ENCODE measurements at regions not wholly inside any gene's neighbourhood (a gene's known extent, or its start where the extent isn't known, plus 50 kb on each side); places are given as distances from the start of the nearest gene placed in this dataset.

DNA sequence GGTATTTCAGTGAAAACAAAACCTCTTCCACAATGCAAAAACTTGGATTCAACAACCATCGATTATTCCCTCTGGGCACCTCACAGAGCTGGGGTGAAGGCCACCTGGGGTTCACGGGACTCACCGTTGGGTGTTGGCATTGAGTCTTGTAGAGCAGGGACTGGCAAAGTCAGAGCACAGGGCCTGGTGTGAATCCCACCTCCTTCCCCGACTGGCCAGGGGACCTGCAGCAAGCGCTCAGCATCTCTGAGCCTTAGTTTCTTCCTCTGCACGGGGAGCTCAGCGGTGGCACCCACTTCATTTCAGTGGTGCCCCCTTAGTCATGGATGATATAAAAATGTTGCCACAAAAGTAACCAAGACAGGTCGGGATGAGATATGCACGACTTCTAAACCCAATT, 100.4 kb downstream of the METRNL start:
- no peak for TF ChIP-seq TCF12 (IDR thresholded peaks at IDR 0.05; ENCODE audit: low read depth)
- TF ChIP-seq, protein P1, sequence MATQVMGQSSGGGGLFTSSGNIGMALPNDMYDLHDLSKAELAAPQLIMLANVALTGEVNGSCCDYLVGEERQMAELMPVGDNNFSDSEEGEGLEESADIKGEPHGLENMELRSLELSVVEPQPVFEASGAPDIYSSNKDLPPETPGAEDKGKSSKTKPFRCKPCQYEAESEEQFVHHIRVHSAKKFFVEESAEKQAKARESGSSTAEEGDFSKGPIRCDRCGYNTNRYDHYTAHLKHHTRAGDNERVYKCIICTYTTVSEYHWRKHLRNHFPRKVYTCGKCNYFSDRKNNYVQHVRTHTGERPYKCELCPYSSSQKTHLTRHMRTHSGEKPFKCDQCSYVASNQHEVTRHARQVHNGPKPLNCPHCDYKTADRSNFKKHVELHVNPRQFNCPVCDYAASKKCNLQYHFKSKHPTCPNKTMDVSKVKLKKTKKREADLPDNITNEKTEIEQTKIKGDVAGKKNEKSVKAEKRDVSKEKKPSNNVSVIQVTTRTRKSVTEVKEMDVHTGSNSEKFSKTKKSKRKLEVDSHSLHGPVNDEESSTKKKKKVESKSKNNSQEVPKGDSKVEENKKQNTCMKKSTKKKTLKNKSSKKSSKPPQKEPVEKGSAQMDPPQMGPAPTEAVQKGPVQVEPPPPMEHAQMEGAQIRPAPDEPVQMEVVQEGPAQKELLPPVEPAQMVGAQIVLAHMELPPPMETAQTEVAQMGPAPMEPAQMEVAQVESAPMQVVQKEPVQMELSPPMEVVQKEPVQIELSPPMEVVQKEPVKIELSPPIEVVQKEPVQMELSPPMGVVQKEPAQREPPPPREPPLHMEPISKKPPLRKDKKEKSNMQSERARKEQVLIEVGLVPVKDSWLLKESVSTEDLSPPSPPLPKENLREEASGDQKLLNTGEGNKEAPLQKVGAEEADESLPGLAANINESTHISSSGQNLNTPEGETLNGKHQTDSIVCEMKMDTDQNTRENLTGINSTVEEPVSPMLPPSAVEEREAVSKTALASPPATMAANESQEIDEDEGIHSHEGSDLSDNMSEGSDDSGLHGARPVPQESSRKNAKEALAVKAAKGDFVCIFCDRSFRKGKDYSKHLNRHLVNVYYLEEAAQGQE (IDR thresholded peaks at IDR 0.05; ENCODE audit: low read depth): no peak
- TF ChIP-seq ZBTB7A (IDR thresholded peaks at IDR 0.05; ENCODE audit: low read depth): no peak
- TF ChIP-seq CREB1 (IDR thresholded peaks at IDR 0.05; ENCODE audit: low read depth): no peak
- TF ChIP-seq RAD21 (IDR thresholded peaks at IDR 0.05; ENCODE audit: low read depth): no peak
- no peak for TF ChIP-seq EGR1 (IDR thresholded peaks at IDR 0.05)
- TF ChIP-seq TAF1 (IDR thresholded peaks at IDR 0.05; ENCODE audit: low read depth): no peak
- TF ChIP-seq, protein P2, sequence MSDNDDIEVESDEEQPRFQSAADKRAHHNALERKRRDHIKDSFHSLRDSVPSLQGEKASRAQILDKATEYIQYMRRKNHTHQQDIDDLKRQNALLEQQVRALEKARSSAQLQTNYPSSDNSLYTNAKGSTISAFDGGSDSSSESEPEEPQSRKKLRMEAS (IDR thresholded peaks at IDR 0.05): no peak
- TF ChIP-seq, protein P3, sequence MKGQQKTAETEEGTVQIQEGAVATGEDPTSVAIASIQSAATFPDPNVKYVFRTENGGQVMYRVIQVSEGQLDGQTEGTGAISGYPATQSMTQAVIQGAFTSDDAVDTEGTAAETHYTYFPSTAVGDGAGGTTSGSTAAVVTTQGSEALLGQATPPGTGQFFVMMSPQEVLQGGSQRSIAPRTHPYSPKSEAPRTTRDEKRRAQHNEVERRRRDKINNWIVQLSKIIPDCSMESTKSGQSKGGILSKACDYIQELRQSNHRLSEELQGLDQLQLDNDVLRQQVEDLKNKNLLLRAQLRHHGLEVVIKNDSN (IDR thresholded peaks at IDR 0.05): no peak
- TF ChIP-seq EP300 (IDR thresholded peaks at IDR 0.05; ENCODE audit: borderline replicate concordance): no peak

DNA sequence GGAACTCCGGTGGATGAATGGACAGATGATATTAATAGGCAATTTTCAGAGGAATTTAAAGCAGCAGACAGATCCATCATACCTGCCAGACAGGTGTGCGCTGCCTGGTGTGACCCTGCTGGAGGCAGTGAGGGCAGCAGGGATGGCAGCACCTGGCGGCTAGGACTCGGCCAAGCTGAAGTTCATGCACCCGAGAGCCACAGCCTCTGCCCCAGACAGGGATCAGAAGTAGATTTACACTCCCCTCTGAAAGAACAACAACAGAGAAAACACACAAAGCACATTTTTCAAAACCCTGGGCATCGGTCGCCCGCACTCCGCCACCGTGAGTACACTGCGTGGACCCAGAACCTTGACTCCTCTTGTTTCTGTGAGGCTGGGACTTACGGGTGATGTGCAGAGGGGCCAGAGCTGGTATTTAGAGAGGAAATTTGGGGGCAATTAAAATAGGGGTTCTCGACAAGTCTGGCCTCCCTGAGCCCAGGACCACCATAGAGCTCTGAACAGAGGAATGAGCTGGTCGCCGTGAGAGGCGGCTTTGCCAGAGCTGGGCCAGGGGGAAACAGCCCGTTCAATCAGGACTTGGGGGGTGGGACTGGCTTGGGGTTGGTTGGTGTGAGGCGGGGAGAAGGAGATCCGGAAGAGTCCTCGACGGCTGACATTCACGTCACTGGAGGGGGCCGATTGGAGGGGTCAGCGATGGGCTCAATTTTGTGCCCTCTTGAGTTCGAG, 101.0 kb downstream of the METRNL start:
- no peak for TF ChIP-seq TEAD4 (IDR thresholded peaks at IDR 0.05)
- TF ChIP-seq, protein P1 (IDR thresholded peaks at IDR 0.05; ENCODE audit: low read depth): no peak
- TF ChIP-seq, protein P3 (IDR thresholded peaks at IDR 0.05): no peak
- TF ChIP-seq EP300 (IDR thresholded peaks at IDR 0.05; ENCODE audit: borderline replicate concordance): no peak
- no peak for TF ChIP-seq EGR1 (IDR thresholded peaks at IDR 0.05)
- TF ChIP-seq CREB1 (IDR thresholded peaks at IDR 0.05; ENCODE audit: low read depth): no peak

DNA sequence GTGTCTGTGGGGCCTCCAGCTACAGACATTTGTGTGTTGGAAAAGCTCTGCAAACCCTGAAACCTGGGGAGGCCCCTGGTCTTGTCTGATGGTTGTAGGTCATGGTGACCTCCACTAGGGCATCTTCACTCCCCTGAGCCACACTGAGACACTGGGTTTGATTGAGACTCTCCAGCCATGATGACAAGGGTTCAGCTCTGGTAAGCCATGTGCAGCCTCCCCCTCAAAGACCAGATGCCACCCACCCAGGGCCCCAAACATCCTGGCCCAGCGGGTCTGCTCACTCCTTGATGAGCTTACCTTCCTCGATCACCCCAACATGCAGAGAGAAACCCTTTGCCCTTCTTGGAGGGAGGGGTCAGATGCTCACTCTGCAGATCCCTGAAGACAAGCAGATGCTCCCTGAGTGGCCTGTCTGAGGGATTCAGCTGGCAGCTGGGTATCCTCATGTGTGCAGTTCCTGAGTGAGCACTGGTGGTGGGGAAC, 101.6 kb downstream of the METRNL start:
- TF ChIP-seq YY1 (IDR thresholded peaks at IDR 0.05; ENCODE audit: low read depth) (no peak), TEAD4 (IDR thresholded peaks at IDR 0.05) (no peak), EP300 (IDR thresholded peaks at IDR 0.05; ENCODE audit: borderline replicate concordance) (no peak), TCF12 (IDR thresholded peaks at IDR 0.05; ENCODE audit: low read depth) (no peak), FOXM1 (IDR thresholded peaks at IDR 0.05; ENCODE audit: borderline replicate concordance, low read depth) (no peak), EGR1 (IDR thresholded peaks at IDR 0.05) (no peak), CEBPB (IDR thresholded peaks at IDR 0.05) (no peak), ZBTB7A (IDR thresholded peaks at IDR 0.05; ENCODE audit: low read depth) (no peak), NFIC (IDR thresholded peaks at IDR 0.05) (no peak), TAF1 (IDR thresholded peaks at IDR 0.05; ENCODE audit: low read depth) (no peak), RAD21 (IDR thresholded peaks at IDR 0.05; ENCODE audit: low read depth) (no peak), CREB1 (IDR thresholded peaks at IDR 0.05; ENCODE audit: low read depth) (no peak)
- TF ChIP-seq, protein P3 (IDR thresholded peaks at IDR 0.05): no peak
- TF ChIP-seq, protein P2 (IDR thresholded peaks at IDR 0.05): no peak
- TF ChIP-seq, protein P1 (IDR thresholded peaks at IDR 0.05; ENCODE audit: low read depth): no peak

DNA sequence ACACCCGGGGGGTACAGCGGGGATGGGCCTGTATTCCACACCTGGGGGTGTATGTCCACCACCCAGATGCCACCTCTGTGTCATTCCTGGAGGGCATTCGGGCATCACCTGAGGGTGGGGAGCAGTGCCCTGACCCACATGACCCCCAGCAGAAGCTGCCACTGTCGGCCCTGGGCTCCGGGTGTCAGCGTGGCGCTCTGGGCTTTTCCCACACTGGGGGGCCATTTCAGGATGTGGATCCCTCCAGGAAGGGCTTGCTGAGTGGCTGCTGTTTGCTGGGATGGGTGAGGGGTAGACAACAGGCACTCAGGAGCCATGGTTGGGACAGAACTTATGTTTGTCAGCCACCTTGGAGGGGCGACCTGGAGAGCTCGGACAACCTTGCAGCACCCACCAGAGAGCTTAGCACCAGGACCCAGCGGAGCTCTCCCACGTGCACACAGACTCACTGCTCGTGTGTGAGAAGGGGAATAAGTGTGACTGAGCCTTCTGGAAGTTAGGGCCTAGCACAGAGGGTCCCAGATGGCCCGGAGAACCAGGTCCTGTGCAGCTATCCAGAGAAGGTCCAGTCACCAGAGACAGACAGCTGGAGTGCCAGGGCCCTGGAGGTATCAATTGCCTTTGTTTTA, 102.7 kb downstream of the METRNL start:
- no peak for TF ChIP-seq TAF1 (IDR thresholded peaks at IDR 0.05; ENCODE audit: low read depth)
- TF ChIP-seq, protein P1 (IDR thresholded peaks at IDR 0.05; ENCODE audit: low read depth): no peak
- TF ChIP-seq FOXM1 (IDR thresholded peaks at IDR 0.05; ENCODE audit: borderline replicate concordance, low read depth): no peak
- TF ChIP-seq, protein P3 (IDR thresholded peaks at IDR 0.05): no peak
- TF ChIP-seq CREB1 (IDR thresholded peaks at IDR 0.05; ENCODE audit: low read depth): no peak
- TF ChIP-seq EGR1 (IDR thresholded peaks at IDR 0.05): no peak
- no peak for TF ChIP-seq NFIC (IDR thresholded peaks at IDR 0.05)
- TF ChIP-seq CEBPB (IDR thresholded peaks at IDR 0.05): no peak
- no peak for TF ChIP-seq EP300 (IDR thresholded peaks at IDR 0.05; ENCODE audit: borderline replicate concordance)
- TF ChIP-seq TEAD4 (IDR thresholded peaks at IDR 0.05): no peak
- TF ChIP-seq, protein P2 (IDR thresholded peaks at IDR 0.05): no peak
- TF ChIP-seq RAD21 (IDR thresholded peaks at IDR 0.05; ENCODE audit: low read depth): no peak
- no peak for TF ChIP-seq YY1 (IDR thresholded peaks at IDR 0.05; ENCODE audit: low read depth)
- no peak for TF ChIP-seq ZBTB7A (IDR thresholded peaks at IDR 0.05; ENCODE audit: low read depth)
- TF ChIP-seq TCF12 (IDR thresholded peaks at IDR 0.05; ENCODE audit: low read depth): no peak
